Large intestine (tissue), 3 donors: ENCODE measurements at regions not wholly inside any gene's neighbourhood (a gene's known extent, or its start where the extent isn't known, plus 50 kb on each side); places are given as distances from the start of the nearest gene placed in this dataset.

ENCODE experiments used
- DNase-seq, 2 donors: peaks; one replicate each; pipeline versions ENCODE4 v3.0.0 to v3.0.0-alpha.2; 2013
- H3K27ac ChIP-seq: one replicate; pipeline ENCODE4 v1.5.1; 2013; ENCODE audit warnings: low read length
- H3K27me3 ChIP-seq: 2 replicates; pipeline ENCODE4 v1.6.1; 2013; ENCODE audit warnings: low read length; ENCODE audit not compliant: control insufficient read depth, insufficient read depth
- H3K36me3 ChIP-seq: 2 replicates; pipeline ENCODE4 v1.6.1; 2013; ENCODE audit warnings: low read length; ENCODE audit not compliant: control insufficient read depth, insufficient read depth
- H3K4me1 ChIP-seq: one replicate; pipeline ENCODE4 v1.6.1; 2013; ENCODE audit warnings: low read length; ENCODE audit not compliant: control insufficient read depth, insufficient read depth
- H3K4me3 ChIP-seq: one replicate; pipeline ENCODE4 v1.5.1; 2013; ENCODE audit warnings: low read length
- H3K9me3 ChIP-seq: one replicate; pipeline ENCODE4 v1.6.1; 2013; ENCODE audit warnings: mild to moderate bottlenecking, low read depth, low read length, moderate library complexity; ENCODE audit not compliant: control insufficient read depth
- WGBS: methylation state at CpG from one replicate; pipeline ENCODE4 v1.1.5; 2013; ENCODE audit warnings: low lambda C conversion rate; ENCODE audit not compliant: insufficient coverage; 5-methylcytosine and 5-hydroxymethylcytosine counted together

DNA sequence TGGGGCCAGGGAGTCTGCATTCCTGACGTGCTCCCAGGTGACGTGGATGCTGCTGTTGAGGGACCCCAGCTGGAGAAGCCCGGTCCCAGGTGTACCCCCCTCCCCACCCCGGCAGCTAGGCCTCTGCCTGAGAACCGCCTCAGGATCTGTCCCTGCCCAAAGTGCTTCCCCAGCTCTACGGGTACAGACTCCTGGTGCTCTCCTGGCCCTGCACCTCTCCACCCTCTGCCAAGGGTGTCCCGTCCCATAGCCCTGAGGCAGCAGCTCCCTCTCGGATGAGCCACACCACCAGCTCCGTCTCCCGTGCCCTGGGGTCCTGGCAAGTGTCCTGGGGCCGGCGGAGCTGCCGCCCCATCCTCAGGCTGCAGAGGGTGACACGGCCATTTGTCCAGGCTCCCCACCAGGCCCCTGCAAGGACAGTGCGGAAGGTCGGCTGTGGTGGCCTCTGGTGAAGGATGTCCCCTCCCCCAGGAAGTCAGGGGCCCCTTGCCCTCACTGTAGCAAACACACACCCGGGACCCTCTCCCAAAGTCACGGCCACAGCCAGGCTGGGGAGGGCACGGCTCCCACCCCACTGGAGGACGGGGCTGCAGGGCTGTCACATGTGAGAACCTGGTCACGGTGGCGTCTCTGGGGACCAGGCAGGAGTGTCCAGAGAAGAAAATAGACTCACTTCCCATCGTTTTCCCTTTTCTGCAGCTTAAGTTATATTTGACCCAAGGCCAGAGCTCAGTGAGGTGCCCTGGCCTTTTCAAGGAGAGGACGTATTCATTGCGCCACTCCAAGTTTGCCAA lies 74.4 kb upstream of the FBRSL1 start:
- no CpG with 5 or more reads among the region's 25 CpGs for WGBS
- DNase-seq = no peak

DNA sequence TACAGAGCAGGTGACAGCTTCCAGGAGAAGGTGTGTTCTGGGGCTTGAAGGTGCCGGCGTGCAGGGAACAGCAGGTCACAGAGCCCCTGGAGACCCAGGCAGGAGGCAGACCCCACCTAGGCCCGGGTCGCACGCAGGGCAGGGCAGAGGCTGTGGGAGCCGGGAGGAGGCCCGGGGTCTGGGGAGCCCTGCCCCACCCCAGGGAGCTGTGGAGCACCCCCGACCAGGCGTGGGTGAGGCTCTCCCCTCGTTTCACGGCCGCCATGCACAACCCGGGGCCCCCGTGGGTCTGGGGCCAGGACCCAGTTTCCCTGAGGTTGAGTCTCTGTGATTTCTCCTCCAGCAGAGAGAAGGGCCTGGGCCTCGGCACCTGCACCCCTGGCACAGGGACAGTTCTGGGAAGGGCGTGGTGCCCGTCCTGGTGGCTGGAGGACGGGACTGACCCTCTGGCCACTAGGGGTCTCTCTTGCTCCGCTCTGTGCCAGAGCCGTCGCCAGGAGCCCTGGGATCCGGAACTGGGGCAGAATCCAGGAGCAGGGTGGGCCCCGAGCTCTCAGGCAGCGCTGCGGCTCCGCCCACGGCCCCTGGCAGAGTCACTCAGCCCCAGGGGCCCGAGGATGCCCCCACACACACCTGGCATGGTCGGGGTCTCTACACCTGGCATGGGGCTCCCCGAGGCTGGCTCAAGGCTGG lies 75.2 kb upstream of the FBRSL1 start:
- H3K9me3 ChIP-seq = no peaks in the 10 kb centered on the region
- H3K4me3 ChIP-seq = no peak overlapping the region
- peak; percentile 68 to 79 for DNase-seq
- H3K36me3 ChIP-seq = no peaks in the 10 kb centered on the region
- H3K27ac ChIP-seq = no peak overlapping the region
- peaks cover 11% of the 10 kb centered on the region for H3K27me3 ChIP-seq
- peaks cover 7% of the 10 kb centered on the region for H3K4me1 ChIP-seq
- no CpG with 5 or more reads among the region's 30 CpGs for WGBS

More for the DNA sequence above, 74.4 kb upstream of the FBRSL1 start:
- no peaks in the 10 kb centered on the region for H3K9me3 ChIP-seq
- no peaks in the 10 kb centered on the region for H3K36me3 ChIP-seq
- peaks cover 7% of the 10 kb centered on the region for H3K4me1 ChIP-seq
- no peak overlapping the region for H3K27ac ChIP-seq
- H3K27me3 ChIP-seq = peaks cover 15% of the 10 kb centered on the region
- no peak overlapping the region for H3K4me3 ChIP-seq

DNA sequence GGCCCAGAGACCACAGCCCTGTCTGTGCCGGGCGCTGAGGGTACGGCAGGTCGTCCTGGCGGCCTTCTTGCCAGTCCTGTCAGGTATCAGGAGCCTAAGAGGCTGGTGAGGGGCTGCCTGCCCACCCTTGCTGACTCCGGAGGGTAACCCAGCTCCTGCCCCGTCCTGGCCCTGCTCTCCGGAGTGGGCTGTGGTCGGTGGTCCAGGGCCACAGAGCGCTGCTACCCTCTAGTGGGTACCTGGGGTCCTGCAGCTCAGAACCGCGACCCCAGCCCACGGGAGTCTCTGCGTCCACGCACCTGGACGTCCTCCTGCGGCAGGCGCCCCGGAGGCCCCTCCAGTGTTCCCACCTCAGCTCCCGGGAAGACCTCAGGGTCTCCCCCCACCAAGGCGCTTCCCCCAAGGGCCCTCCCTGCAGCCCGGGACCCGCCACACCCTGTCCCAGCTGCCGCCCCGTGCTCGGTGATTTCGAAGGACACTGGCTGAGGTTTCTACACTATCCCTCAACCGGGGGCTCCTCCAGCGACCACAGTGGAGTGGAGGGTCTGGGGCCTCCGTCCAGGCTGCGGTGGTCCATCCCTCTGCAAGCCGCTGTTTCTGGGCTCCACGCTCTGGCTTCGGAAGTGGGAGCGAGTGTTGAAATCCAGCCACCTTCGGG lies 75.9 kb upstream of the FBRSL1 start:
- peaks cover 7% of the 10 kb centered on the region for H3K4me1 ChIP-seq
- H3K27ac ChIP-seq = no peak overlapping the region
- no peaks in the 10 kb centered on the region for H3K9me3 ChIP-seq
- WGBS = no CpG with 5 or more reads among the region's 36 CpGs
- no peak for DNase-seq
- no peaks in the 10 kb centered on the region for H3K36me3 ChIP-seq
- no peak overlapping the region for H3K4me3 ChIP-seq
- H3K27me3 ChIP-seq = peaks cover 7% of the 10 kb centered on the region

- H3K27ac ChIP-seq = no peak overlapping the region
- DNase-seq = no peak
- H3K9me3 ChIP-seq = peaks cover 12% of the 10 kb centered on the region
- no CpG with 5 or more reads among the region's 7 CpGs for WGBS
- peaks cover 7% of the 10 kb centered on the region for H3K4me1 ChIP-seq
- no peak overlapping the region for H3K4me3 ChIP-seq
- H3K36me3 ChIP-seq = no peaks in the 10 kb centered on the region
- peaks cover 12% of the 10 kb centered on the region for H3K27me3 ChIP-seq
Observed at GRCh38 chr12:132411457-132411856, 78.5 kb upstream of the FBRSL1 start.

DNA sequence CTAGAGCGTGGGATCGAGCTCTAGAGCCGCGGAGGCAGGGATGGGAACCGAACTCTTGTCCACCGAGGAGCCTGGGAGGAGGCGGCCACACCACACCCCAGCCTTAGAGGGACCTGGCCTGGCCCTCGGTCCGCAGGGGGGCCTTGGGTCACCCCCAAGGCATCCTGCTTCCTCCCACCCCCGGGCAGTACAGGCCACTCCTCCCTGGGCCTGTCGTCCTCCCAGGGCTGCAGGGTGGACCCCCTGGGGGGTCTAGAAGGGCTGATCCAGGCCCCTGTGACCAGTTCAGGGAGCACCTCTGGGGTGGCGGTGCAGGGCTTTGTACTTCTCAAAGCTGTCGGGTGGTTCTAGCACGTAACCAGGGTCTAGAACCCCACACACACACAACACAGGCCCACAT lies 79.1 kb upstream of the FBRSL1 start:
- Histone ChIP-seq H3K27ac (no peak overlapping the region), H3K36me3 (no peaks in the 10 kb centered on the region), H3K4me3 (no peak overlapping the region), H3K4me1 (peaks cover 7% of the 10 kb centered on the region), H3K9me3 (peaks cover 12% of the 10 kb centered on the region), H3K27me3 (peaks cover 15% of the 10 kb centered on the region)
- no peak for DNase-seq
- no CpG with 5 or more reads among the region's 14 CpGs for WGBS

DNA sequence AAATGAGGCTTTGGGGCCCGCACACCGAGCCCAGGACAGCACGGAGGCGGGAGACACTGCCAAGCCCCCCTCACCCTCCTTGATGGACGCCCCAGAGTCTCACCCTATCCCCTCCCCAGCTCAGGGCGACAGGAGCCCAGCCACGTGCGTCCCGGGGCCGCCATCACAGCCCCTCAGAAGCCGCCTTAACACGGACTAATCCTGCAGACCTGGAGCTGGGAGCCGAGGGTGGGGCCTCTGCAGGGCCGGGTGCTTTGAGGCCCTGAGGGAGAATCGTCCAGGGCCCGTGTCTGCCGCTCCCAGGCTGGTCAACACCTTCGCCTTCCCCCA lies 79.7 kb upstream of the FBRSL1 start:
- no peak overlapping the region for H3K27ac ChIP-seq
- H3K9me3 ChIP-seq = peaks cover 12% of the 10 kb centered on the region
- no peak overlapping the region for H3K4me3 ChIP-seq
- H3K4me1 ChIP-seq = peaks cover 6% of the 10 kb centered on the region
- peaks cover 20% of the 10 kb centered on the region for H3K27me3 ChIP-seq
- no peaks in the 10 kb centered on the region for H3K36me3 ChIP-seq
- no CpG with 5 or more reads among the region's 18 CpGs for WGBS
- DNase-seq = no peak

- peaks cover 1% of the 10 kb centered on the region for H3K4me1 ChIP-seq
- H3K4me3 ChIP-seq = no peak overlapping the region
- peaks cover 12% of the 10 kb centered on the region for H3K9me3 ChIP-seq
- no CpG with 5 or more reads among the region's 42 CpGs for WGBS
- peaks cover 20% of the 10 kb centered on the region for H3K27me3 ChIP-seq
- no peaks in the 10 kb centered on the region for H3K36me3 ChIP-seq
- no peak overlapping the region for H3K27ac ChIP-seq
- no peak for DNase-seq
Observed at GRCh38 chr12:132409495-132410295, 80.3 kb upstream of the FBRSL1 start.

DNA sequence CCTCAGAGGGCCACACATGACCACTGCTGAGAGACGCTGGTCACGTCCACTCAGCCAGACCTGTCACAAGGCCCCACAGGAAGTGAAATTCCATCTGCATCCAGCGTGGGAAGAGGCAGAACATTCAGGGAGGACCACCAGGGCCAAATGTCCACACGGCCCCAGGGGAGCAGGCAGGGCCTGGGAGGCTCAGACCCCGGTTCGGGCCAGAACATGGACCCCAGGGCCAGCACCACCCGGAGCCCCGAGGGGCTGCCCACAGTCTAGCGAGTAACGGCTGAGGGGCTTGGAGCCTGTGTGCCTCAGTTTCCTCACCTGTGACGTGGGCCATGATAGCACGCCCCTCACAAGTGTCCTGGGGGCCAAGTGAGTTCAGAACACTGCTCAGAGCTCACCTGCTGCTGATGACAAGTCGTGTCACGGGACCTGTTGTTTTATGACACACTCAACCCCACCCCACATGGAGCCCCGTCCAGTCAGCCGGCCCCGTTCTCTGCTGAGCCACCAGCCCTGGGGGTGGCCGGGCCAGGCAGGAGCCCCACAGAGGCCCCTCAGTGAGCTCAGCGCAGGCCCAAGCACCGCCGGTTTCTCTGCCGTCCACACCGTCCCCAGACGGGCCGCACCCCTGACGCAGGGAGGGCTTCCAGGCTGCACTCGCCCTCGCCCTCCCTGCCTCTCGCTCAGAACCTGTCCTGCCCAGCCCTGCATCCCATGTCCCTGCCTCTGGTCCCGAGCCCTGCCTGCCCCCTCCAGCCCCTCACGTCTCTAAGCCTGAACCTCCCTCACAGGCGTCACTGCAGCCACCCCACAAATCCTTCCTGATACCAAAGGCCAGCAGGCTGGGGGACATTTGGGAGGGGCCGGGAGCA lies 79.5 kb upstream of the GALNT9 start:
- DNase-seq = no peak
- H3K4me1 ChIP-seq = no peaks in the 10 kb centered on the region
- peaks cover 16% of the 10 kb centered on the region for H3K27me3 ChIP-seq
- no peak overlapping the region for H3K4me3 ChIP-seq
- H3K27ac ChIP-seq = no peak overlapping the region
- H3K36me3 ChIP-seq = no peaks in the 10 kb centered on the region
- 100% methylated on average over 2 of the region's 33 CpGs for WGBS
- H3K9me3 ChIP-seq = peaks cover 12% of the 10 kb centered on the region

DNA sequence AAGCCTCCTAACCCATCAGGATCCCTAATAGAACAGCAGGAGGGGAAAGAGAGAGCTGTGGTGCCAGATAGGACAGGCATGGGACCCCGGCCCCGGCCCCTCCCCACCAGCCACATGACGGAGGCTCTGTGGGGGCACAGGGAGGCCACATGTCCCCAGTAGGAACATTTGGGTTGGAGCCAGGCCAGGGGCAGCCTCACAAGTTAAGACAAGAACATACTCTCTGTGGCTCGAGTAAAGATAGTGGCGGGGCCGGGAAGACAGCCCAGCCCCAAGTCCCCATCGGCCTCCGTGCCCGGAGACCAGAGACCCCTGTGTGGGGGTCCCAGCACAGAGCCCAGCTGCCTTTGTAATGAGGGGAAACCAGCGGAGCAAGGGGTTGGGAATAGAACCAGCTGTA lies 78.6 kb upstream of the GALNT9 start:
- Histone ChIP-seq H3K4me1 (no peaks in the 10 kb centered on the region), H3K27ac (no peak overlapping the region), H3K9me3 (peaks cover 12% of the 10 kb centered on the region), H3K36me3 (no peaks in the 10 kb centered on the region), H3K27me3 (peaks cover 18% of the 10 kb centered on the region), H3K4me3 (no peak overlapping the region)
- no peak for DNase-seq
- no CpG with 5 or more reads among the region's 10 CpGs for WGBS
